SIG-M5 treated with dmso at 0.1 percent for 504 hours (cell line): ENCODE measurements at regions not wholly inside any gene's neighbourhood (a gene's known extent, or its start where the extent isn't known, plus 50 kb on each side); places are given as distances from the start of the nearest gene placed in this dataset.
A peak's percentile ranks its signal among the peaks of the same experiment; 100 is the strongest.
"Not testable (repeated sequence)": the region's sequence is repeated elsewhere in the genome, so short reads cannot be mapped to it uniquely, and the experiment has no call there.

Experiments used
- DNase-seq: peaks from one replicate; lab custom pipeline; 2025; ENCODE audit not compliant: unreplicated experiment; lab: John Stamatoyannopoulos, UW

DNA sequence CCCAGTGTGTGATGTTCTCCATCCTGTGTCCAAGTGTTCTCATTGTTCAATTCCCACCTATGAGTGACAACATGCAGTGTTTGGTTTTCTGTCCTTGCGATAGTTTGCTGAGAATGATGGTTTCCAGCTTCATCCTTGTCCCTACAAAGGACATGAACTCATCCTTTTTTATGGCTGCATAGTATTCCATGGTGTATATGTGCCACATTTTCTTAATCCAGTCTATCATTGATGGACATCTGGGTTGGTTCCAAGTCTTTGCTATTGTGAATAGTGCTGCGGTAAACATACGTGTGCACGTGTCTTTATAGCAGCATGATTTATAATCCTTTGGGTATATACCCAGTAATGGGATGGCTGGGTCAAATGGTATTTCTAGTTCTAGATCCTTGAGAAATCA is 134.3 kb downstream of the CCDC71L start:
- DNase-seq = not testable (repeated sequence)

DNA sequence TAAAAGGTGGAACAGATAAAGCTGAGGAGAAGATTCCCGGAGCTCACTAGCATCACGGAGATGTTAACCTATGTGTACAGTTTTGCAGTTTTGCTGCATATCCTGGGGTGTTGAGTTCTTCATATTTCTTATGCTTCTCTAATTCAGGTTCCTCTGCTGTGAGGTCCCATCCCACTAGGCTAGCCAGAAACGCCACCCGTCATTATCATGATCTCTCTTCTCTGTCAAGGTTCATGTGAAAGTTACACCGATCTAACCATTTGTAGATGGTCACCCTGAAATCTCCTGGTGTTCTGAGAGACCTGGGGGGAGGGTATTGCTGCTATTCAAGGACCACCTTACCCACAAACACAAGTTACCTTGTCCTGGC is 136.3 kb downstream of the CCDC71L start:
- DNase-seq = no peak

DNA sequence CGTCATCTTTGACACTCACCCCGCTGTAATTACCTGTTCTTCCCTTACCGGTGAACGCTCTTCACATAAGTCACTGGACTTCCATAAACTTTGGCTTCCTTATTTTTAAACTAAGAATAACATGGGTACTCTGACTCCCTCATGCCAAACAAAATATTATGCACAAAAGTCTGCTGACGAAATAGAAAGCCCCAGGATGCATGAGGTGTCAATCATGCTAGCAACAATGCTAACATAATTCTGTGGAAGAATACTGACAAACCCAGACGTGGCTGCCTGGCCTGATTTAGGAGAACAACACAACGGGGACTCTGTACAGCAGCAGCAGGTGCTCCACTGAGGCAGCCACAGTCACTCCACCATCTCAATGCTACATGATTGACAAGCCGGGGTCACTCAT is 137.5 kb downstream of the CCDC71L start:
- no peak for DNase-seq

DNA sequence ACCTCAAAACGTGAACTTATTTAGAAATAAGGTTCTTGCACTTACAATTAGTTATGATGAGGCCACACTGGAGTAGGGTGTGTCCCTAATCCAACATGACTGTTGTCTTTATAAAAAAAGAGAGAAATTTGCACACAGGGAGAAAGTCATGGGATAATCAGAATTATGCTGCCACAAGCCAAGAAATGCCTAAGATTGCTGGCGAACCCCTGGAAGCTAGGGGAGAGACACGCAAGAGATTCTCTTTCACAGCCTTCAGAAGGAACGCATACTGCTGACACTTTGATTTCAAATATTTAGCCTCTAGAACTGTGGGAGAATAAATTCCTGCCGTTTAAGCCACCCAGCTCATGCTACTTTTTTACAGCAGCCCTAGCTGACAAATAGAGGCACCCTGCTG is 138.3 kb downstream of the CCDC71L start:
- DNase-seq = no peak

DNA sequence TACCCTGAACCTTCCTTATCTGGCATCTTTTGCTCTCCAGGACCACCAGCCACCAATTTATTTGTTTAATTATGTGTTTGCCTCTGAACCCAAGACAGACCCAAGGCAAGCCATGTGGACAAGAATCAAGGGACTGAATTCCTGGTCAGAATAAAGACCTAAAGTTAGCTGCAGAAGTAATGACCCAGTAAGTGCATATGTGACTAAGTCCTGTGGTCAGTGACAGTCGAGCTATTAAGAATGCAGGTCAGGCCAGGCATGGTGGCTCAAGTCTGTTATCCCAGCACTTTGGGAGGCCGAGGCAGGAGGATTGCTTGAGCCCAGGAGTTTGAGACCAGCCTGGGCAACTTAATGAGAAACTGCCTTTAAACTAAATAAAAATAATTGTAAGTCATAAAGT is 139.4 kb downstream of the CCDC71L start:
- no peak for DNase-seq

DNA sequence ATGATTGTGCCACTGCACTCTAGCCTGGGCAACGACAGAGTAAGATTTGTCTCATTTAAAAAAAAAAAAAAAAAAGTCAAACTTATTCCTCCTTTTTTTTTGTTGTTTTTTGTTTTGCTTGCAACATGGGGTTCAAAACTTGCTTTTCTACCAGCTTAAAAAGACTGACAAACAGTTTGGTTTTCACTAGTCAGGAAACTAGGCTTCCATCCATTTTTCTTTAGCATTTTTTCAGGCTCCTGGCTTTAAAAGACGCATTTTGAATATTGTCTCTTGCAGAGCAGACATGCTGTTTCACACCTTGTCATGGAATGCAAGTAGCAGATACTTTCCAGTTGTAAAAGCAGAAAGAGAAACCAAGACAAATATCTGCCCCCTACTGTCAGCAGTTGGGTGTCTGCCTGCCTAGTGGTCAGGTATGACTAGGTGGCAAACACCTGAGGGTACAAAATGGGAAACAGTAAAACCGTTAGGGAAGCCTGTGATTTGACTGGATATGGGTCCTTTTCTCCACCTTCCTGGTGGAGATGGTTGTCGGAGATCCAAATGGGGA is 139.9 kb downstream of the CCDC71L start:
- DNase-seq = peak; percentile 5

DNA sequence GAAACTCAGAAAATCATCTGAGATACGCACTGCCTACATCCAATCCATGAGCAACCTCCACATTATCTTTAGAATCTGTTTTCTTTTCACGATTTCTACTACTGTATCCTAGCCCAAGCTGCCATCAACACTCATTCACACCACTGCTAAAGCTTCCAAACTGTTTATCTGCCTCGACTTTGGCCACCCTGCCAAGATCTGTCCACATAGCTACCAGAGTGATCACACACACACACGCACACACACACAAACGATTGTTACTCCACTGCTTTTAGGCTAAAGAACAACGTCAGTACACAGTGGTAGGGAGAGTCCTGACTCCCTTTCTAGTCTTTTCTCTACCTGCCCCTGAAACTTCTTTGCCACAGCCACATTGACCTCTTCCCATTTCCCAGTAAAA is 142.0 kb downstream of the CCDC71L start:
- no peak for DNase-seq

DNA sequence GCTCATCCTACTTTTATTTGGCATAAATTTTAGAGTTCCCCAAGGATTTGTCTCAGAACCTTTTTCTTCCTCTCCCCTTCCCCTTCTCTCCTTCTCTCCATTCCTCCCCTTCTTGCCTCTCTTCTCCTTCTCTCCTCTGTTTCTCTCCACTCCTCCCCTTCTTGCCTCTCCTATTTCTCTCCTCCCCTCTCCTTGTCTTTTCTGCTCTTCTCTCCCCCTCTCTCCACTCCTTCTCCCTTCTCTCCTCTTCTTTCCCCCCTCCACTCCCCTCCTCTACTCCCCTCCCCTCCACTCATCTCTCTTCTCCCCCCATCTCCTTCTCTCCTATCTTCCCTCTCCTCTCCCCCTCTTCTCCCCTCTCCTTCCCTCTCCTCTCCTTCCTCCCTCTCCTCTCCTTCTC is 142.7 kb downstream of the CCDC71L start:
- no peak for DNase-seq

DNA sequence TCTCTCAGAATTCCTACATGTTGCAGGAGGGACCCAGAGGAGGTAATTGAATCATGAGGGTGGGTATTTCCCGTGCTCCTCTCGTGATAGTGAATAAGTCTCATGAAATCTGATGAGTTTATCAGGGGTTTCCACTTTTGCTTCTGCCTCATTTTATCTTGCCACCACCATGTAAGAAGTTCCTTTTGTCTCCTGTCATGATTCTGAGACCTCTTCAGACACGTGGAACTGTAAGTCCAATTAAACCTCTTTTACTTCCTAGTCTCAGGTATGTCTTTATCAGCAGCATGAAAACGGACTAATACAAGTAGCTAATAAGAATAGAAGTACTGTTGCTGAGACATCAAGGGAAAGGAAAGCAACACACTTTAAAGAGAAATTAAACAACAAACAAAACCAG is 143.4 kb downstream of the CCDC71L start:
- DNase-seq = no peak

DNA sequence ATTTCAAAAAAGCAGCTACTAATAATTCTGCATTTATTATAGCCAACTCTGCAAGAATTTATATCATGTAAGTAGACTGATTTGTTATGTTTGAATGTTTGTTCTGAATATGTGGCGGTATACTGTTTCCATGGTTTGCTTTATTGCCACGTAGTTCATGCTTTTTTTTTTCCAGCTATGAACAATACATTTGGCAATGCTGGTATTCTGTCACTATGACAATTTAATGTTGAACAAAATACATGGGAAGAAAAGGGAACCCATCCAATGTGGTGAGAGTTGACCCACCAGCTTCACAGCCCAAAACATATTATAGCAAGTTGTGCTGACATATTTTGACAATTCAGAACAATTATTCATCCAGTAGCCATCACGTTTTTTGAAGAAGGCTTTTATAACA is 145.6 kb downstream of the CCDC71L start:
- no peak for DNase-seq

DNA sequence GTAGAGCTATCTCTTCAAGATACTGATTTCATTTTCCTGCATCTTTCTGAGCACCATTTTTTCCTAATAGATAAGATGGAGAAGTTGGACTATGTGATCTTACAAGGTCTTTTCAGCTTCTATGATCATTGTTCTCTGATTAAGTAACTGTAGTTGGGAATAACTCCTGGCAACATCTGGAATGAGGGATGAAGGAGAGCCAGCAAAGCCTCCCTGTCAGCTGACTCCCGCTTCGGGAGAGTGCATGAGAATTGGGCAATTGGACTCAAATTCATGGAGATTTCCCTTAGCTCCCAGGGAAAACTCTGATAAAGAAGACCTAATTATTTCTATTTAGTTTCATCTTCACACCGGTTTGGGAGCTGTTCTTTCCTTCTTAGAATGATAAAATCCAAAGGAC is 146.1 kb downstream of the CCDC71L start:
- DNase-seq = no peak

DNA sequence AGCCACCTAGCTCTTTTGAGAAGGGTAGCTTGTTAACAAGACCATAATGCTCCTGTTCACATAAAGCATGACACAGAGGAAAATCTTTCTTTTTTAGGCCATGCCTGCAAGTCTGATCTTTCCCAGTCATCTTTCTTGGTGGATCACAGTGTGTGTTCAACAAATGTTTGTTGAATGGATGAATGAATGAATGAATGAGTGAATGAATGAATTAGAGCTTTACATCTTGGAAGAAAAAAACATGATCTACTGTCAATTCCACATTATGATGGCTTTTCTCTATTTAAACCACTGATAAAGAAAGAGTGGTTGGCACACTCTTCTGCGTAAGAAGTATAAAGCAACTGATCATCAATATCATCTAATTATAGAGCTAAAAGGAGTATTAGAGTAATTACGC is 148.7 kb downstream of the CCDC71L start:
- no peak for DNase-seq

DNA sequence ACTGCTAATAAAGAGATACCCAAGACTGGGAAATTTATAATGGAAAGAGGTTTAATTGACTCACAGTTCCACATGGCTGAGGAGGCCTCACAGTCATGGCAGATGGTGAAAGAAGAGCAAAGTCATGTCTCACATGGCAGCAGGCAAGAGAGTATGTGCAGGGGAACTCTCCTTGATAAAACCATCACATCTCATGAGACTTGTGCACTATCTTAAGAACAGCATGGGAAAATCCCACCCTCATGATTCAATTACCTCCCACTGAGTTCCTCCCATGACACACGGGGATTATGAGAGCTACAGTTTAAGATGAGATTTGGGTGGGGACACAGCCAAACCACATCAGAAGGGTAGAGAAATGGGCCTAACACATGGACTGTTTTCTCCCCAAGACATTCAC is 156.3 kb downstream of the CCDC71L start:
- DNase-seq = no peak

DNA sequence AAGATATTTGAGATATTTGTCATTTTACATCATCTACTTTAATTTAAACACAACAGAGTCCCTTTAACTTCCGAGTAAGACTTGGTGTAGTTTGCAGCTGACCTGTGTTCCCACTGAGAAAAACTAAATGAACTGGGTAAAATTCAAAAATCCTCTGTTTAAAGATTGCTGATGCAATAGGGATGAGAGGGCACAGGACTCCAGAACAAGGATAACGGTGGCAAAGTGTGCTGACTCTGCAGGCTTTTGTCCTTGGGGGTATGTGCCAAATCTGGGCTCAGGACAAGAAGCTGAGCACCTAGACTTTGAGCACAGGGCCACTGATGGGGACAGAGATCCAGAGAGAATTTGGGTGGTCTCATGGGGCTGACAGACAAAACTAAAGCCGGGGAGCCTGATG is 156.8 kb downstream of the CCDC71L start:
- no peak for DNase-seq

DNA sequence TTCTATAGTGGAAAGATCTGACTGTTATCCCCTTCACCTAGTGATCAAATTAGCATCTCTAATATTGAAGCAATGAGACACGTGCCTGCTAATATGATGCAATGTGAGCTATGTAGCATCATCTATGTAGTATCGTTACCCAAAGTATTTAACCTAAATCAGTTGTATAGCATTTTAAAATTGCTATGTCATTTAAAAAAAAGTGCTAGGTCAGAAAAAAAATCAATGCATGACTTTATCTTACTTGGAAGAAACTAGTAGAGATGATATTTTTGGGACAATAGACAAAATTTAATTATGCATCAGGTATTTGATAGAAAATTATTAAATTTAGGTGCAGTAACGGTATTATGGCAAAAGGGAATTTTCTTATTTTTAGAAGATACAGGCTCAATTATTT is 157.3 kb downstream of the CCDC71L start:
- no peak for DNase-seq

DNA sequence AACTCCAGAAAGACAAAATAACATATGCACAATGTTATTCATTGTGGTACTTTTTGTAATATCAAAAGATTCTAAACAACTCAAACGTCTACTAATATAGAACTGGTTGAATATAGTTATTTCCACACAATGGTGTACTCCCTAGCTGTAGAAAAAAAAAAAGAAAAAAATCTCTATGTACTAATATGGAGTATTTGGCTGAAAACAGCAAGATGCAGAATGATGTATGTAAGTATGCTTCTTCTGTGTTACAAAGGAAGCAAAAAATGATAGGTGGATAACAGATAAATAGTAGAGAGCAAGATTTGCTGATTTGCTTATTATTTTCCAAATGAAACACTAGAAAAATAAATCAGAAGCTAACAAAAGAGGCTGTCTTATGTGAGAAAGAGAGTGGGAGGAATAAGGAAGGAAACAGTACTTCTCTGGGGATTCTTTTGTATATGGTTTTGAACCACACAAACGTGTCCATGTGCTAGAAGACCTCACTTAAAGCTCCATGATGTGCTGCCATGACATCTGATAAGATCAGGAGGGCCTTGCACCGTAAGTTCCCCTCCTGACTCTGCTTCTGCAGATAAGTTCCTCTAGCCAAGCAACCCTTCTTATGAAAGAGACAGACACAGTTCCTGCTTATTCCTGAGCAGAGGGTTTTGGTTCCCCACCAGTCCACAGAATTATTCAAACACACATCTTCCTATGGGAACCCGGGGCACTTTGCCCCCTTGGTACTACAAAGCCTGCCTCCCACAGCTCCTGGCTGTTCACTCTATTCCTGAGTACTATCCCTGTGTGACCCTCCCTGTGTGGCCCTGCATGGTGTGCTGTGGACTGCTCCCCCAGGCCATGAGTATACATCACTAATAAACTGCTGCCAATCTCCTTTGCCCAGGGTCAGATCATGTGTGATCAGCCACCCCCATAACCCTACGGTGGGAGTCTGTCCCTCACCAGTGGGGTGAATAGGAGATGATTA is 159.1 kb downstream of the CCDC71L start:
- DNase-seq = peak; percentile 33

DNA sequence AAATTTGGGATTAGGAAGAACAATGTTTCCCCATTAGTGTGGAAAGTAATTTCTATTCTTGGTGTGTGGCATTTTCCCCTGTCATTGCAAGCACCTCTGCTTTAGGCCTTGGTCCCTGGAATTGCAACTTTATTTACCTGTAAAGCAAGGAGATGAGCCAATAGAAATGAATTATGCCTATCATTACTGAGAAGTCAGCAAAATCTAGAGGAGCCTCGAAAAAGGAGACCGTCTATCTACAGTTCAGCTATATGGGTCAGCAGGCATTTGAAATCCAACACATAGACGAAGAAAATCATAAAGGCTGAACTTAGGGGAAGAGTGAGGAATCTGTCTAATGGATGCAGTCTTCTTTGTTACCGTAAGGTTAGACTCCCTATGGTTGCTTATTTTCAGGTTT is 161.1 kb downstream of the CCDC71L start:
- no peak for DNase-seq

DNA sequence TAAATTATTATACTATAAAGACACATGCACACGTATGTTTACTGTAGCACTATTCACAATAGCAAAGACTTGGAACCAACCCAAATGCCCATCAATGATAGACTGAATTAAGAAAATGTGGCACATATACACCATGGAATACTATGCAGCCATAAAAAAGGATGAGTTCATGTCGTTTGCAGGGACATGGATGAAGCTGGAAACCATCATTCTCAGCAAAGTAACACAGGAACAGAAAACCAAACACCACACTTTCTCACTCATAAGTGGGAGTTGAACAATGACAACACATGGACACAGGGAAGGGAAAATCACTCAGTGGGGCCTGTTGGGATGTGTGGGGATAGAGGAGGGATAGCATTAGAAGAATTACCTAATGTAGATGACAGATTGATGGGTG is 163.0 kb downstream of the CCDC71L start:
- not testable (repeated sequence) for DNase-seq

DNA sequence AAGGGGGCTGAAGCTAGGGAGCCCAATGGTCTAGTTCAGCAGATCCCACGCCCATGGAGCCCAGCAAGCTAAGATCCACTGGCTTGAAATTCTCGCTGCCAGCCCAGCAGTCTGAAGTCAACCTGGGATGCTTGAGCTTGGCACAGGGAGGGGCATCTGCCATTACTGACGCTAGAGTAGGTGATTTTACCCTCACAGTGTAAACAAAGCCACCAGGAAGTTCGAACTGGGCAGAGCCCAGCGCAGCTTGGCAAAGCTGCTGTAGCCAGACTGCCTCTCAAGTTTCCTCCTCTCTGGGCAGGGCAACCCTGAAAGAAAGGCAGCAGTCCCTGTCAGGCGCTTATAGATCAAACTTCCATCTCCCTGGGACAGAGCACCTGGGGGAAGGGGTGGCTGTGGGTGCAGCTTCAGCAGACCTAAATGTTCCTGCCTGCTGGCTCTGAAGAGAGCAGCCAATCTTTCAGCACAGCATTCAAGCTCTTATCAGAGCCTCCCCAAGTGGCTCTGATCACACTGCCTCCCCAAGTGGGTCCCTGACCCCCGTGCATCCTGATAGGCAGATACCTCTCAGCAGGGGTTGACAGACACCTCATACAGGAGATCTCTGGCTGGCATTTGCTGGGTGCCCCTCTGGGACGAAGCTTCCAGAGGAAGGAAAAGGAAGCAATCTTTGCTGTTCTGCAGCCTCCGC is 167.8 kb downstream of the CCDC71L start:
- no peak for DNase-seq

DNA sequence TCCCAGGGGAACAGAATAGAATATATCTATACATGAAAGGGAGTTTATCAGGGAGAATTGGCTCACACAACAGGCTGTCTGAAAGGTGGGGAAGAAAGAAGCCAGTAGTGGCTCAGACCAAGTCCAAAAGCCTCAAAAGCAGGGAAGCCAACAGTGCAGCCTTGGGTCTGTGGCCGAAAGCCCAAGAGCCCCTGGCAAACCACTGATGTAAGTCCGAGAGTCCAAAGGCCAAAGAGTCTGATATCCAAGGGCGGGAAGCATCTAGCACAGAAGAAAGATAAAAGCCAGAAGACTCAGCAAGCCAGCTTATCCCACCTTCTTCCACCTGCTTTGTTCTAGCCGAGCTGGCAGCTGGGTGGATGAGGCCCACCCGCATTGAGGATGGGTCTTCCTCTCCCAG is 172.5 kb downstream of the CCDC71L start:
- DNase-seq = no peak

DNA sequence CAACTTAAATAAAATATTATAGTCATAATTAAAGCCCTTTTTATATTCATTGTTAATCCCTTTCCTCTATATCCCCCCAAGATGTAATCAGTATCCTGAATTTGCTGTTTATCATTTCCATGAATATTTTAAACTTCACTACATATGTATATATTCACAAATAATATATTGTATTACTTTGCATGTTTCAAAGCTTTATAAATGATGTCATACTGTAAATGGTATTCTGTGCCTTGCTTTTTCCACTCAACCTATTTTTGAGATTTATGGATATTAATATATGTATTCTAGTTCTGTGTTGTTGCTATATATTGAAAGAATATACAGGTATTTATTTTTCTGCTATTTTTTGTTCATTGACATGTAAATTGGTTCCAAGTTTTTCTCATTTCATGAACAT is 173.1 kb downstream of the CCDC71L start:
- no peak for DNase-seq

DNA sequence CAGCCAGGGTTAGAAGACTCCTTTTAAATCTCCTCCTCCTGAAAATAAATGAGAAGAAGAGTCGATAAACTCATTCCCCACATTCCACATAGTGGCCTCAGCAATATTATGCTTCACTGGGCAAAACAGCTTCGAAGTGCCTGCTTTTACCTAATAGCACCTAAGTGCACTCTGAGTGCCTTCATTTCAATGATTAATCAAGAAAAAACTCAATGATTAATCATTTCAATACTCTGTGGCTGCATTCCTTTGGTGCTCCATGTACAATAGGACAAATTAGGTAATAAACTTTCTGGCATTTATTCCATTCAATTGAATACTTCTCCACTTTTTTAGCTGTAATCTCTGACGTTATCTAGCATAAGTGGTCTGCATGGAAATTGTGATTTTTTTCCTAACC is 174.6 kb downstream of the CCDC71L start:
- DNase-seq = no peak
